BJ (cell line): ENCODE measurements at regions not wholly inside any gene's neighbourhood (a gene's known extent, or its start where the extent isn't known, plus 50 kb on each side); places are given as distances from the start of the nearest gene placed in this dataset.

Source experiments
- CTCF ChIA-PET: fragments of 350-600 bp; formaldehyde crosslinking; extraction: SDS; loops from one replicate; lab custom pipeline; 2021; ENCODE audit warnings: antibody characterized with exemption, inconsistent platforms; lab: Yijun Ruan, JAX
- POLR2A ChIA-PET: fragments of 300-600 bp; sonication (Branson Sonifier 250); formaldehyde crosslinking; extraction: SDS; loops from one replicate; lab custom pipeline; 2021; ENCODE audit warnings: antibody characterized with exemption; lab: Charles Lee
- DNase-seq: peaks from one replicate; pipeline ENCODE4 v3.0.0-alpha.2; 2011; ENCODE audit warnings: low read depth
- H3K27me3 ChIP-seq: 2 replicates; pipeline ENCODE4 v1.6.0; 2011; ENCODE audit warnings: low read length; ENCODE audit not compliant: control insufficient read depth, insufficient read depth
- H3K36me3 ChIP-seq: 2 replicates; pipeline ENCODE4 v1.5.1; 2011; ENCODE audit warnings: low read length; ENCODE audit not compliant: control insufficient read depth, insufficient read depth
- H3K4me3 ChIP-seq: 2 replicates; pipeline ENCODE4 v1.5.1; 2011; ENCODE audit warnings: low read depth, mild to moderate bottlenecking, control low read depth, low read length
- CTCF ChIP-seq: IDR thresholded peaks from 2 replicates; pipeline ENCODE4 v1.5.1; 2011; ENCODE audit warnings: low read depth, mild to moderate bottlenecking, control low read depth, inconsistent platforms, low read length, moderate library complexity; ENCODE audit not compliant: insufficient read depth

GRCh38 chr4:65880594-65880993 is 210.3 kb upstream of the EPHA5 start:
- DNase-seq, result no peak
- POLR2A ChIA-PET, result no interaction called here
- CTCF ChIA-PET, result no interaction called here

GRCh38 chr4:65868096-65868824 is 198.0 kb upstream of the EPHA5 start:
- Histone ChIP-seq H3K36me3 (no peaks in the 10 kb centered on the region), H3K4me3 (no peak overlapping the region), H3K27me3 (no peaks in the 10 kb centered on the region)
- DNase-seq, result no peak
- ChIA-PET POLR2A (no interaction called here), CTCF (interaction anchor here (0.7 kb wide), 1 partner anchor 11 kb away, joined by 4 read pairs; no protein-coding TSS in a partner anchor)
- TF ChIP-seq CTCF, result no peak

More at GRCh38 chr4:65880594-65880993, 210.3 kb upstream of the EPHA5 start:
- no peak for TF ChIP-seq CTCF
- Histone ChIP-seq H3K36me3 (no peaks in the 10 kb centered on the region), H3K4me3 (no peak overlapping the region), H3K27me3 (no peaks in the 10 kb centered on the region)

GRCh38 chr4:65865489-65865888 is 195.2 kb upstream of the EPHA5 start:
- DNase-seq, result no peak
- ChIA-PET CTCF (no interaction called here), POLR2A (no interaction called here)
- TF ChIP-seq CTCF, result peak; percentile 7; the same call in 1 of the 2 replicates
- Histone ChIP-seq H3K4me3 (no peak overlapping the region), H3K36me3 (no peaks in the 10 kb centered on the region), H3K27me3 (no peaks in the 10 kb centered on the region)

GRCh38 chr4:65861993-65862392 is 191.7 kb upstream of the EPHA5 start:
- CTCF ChIA-PET, result no interaction called here
- POLR2A ChIA-PET, result no interaction called here
- no peaks in the 10 kb centered on the region for H3K27me3 ChIP-seq
- no peak for TF ChIP-seq CTCF
- DNase-seq, result no peak
- H3K4me3 ChIP-seq, result no peak overlapping the region
- H3K36me3 ChIP-seq, result no peaks in the 10 kb centered on the region

GRCh38 chr4:65845199-65845773 is 175.0 kb upstream of the EPHA5 start:
- no peaks in the 10 kb centered on the region for H3K36me3 ChIP-seq
- no peaks in the 10 kb centered on the region for H3K27me3 ChIP-seq
- ChIA-PET CTCF (no interaction called here), POLR2A (no interaction called here)
- no peak for TF ChIP-seq CTCF
- DNase-seq, result no peak
- no peak overlapping the region for H3K4me3 ChIP-seq
